ENCODE measurements at regions not wholly inside any gene's neighbourhood (a gene's known extent, or its start where the extent isn't known, plus 50 kb on each side); places are given as distances from the start of the nearest gene placed in this dataset.

DNA sequence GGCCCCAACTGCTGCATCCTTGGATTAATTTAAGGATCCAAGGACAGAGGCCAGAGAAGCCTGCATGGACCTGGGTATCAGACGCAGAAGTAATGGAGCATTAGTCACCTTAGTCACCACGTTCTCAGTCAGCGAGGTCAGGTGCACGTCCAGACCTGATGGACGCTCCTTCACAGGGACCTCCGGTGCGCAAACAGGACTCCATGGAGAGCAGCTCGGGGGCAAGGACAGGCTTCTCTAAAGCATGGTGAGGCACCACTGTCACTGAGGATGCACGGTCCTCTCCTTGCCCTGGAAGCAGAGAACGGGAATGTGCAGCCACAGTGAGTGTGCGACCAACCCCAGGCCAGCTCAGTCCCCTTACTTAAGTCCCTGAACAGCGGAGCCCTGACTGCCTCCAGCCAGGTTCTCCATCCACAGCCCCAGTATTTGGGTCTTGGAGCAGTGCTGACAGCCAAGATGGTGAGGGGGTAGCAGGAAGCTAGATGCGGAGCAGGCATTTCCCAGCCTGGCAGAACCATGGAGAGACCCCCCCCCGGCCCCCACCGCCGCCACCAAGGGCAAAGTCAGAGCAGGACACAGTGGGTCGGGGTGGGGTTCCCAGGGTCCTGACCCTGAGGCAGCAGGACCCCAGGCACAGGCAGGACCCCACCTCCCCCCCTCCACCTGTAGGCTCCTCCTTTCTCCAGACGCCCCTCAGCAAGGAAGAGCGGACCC is 253.4 kb upstream of the SFSWAP start:
- TF ChIP-seq, protein P1, sequence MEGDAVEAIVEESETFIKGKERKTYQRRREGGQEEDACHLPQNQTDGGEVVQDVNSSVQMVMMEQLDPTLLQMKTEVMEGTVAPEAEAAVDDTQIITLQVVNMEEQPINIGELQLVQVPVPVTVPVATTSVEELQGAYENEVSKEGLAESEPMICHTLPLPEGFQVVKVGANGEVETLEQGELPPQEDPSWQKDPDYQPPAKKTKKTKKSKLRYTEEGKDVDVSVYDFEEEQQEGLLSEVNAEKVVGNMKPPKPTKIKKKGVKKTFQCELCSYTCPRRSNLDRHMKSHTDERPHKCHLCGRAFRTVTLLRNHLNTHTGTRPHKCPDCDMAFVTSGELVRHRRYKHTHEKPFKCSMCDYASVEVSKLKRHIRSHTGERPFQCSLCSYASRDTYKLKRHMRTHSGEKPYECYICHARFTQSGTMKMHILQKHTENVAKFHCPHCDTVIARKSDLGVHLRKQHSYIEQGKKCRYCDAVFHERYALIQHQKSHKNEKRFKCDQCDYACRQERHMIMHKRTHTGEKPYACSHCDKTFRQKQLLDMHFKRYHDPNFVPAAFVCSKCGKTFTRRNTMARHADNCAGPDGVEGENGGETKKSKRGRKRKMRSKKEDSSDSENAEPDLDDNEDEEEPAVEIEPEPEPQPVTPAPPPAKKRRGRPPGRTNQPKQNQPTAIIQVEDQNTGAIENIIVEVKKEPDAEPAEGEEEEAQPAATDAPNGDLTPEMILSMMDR (IDR thresholded peaks at IDR 0.05): no peak
- no peak for TF ChIP-seq POLR2A (IDR thresholded peaks at IDR 0.05)
- intact Hi-C loops (cut with DNase I; ENCODE audit: low total_unique reads): no loop called here
- DNase-seq (ENCODE audit: low spot score in 2 of 2): peak in 1 of 2 donors; percentile 69
- 85 to 87% methylated on average over 19 of the region's 19 CpGs for WGBS, 2 donors
- H3K4me3 ChIP-seq (ENCODE audit: low read depth, poor library complexity, severe bottlenecking): no peak overlapping the region

DNA sequence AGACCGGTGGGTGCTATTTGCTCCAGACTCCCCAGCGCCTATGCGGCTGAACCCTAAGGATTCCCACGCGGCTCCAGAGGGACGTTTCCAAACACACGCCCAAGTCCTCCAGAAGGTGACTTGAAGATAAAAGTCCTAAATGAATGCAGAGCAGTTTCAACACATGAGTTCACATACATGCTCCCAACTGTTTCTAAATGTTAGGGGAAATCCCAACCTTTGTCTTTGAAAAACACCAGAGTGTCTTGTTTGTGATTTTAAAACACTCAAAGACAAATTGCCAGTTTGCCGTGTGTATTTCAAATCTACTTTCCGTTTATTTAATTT is 252.9 kb upstream of the SFSWAP start:
- 51 to 65% methylated on average over 9 of the region's 9 CpGs for whole genome bisulfite sequencing, 2 donors
- intact Hi-C loops (cut with DNase I; ENCODE audit: low total_unique reads): no loop called here
- H3K4me3 ChIP-seq (ENCODE audit: low read depth, poor library complexity, severe bottlenecking): no peak overlapping the region
- TF ChIP-seq, protein P1 (IDR thresholded peaks at IDR 0.05): no peak
- TF ChIP-seq POLR2A (IDR thresholded peaks at IDR 0.05): no peak
- no peak for DNase-seq (ENCODE audit: low spot score in 2 of 2)

DNA sequence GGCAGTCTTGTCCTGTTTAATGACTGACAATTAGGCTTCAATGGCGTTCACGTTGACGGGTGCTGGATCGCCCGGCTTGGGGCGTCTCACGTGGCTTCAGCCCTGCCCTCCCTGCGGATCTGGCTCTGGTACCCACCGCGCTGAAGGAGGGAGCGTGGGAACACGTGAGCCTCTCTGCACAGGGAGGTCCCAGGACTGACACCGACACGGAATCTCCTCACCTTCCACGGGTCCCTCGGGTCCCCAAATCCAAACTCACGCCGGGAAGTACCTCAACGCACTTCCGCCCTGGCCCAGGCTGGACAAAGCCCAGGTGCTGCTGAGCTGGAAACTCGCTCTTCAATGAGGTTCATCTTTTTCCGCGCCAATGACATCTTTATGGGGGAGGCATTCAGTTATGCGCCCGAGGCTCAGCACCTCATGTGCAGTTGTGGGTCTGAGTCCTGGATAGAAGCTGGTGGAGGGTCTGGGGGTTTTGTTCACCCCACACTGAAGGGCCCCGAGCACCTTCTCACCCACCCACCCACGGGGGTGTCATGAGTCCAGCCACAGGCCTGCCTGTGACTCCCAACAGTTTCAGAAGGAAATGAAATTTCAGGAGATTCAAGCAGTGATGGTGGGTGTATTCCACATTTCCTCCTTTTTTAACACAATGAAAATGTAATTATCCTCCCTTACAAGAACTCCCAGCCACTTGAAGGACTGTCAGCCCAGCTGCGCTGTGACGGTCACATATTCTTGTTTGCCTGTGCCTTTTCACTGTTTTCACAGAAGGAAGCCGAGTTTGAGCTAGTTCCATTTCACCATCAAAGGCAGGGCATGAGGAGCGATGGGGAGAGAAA is 251.7 kb upstream of the SFSWAP start:
- intact Hi-C loops (cut with DNase I; ENCODE audit: low total_unique reads): no loop called here

DNA sequence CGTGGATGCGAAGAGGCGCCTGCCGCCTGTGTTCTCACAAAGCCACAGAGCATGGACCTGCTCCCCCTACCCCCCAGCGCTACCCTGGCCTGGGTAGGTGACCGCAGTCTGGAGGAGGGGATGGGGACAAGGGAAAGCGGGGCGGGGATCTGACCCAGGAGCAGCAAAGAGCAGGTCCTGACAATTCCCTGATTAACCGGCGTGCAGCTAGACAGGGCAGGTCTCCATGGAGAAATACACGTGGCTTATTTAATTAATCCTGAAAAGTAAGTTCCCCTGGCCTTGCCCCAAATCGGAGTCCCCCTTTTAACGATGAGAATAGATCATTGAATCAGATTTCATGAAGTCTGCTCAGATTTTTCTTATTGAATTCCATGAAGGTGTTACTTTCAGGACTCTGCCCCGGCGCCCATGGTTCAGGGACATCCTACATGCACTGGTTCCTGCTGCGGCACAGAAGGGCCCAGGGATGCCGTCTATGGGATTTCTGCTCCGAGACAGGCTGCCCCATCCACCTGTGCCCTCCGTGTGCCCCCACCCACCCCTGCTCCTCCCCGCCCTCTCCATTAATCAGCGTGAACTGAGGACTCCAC is 251.0 kb upstream of the SFSWAP start:
- TF ChIP-seq, protein P1 (IDR thresholded peaks at IDR 0.05): no peak
- TF ChIP-seq POLR2A (IDR thresholded peaks at IDR 0.05): no peak
- WGBS, 2 donors: 48 to 65% methylated on average over 21 of the region's 21 CpGs
- DNase-seq (ENCODE audit: low spot score in 2 of 2): peak in 1 of 2 donors; percentile 82
- H3K4me3 ChIP-seq (ENCODE audit: low read depth, poor library complexity, severe bottlenecking): no peak overlapping the region
- intact Hi-C loops (cut with DNase I; ENCODE audit: low total_unique reads): no loop called here

More for the DNA sequence above, 251.7 kb upstream of the SFSWAP start:
- no peak overlapping the region for H3K4me3 ChIP-seq (ENCODE audit: low read depth, poor library complexity, severe bottlenecking)
- peak in 1 of 2 donors; percentile 78 for DNase-seq (ENCODE audit: low spot score in 2 of 2)
- 77 to 89% methylated on average over 31 of the region's 31 CpGs for WGBS, 2 donors
- no peak for TF ChIP-seq POLR2A (IDR thresholded peaks at IDR 0.05)
- TF ChIP-seq, protein P1 (IDR thresholded peaks at IDR 0.05): no peak

DNA sequence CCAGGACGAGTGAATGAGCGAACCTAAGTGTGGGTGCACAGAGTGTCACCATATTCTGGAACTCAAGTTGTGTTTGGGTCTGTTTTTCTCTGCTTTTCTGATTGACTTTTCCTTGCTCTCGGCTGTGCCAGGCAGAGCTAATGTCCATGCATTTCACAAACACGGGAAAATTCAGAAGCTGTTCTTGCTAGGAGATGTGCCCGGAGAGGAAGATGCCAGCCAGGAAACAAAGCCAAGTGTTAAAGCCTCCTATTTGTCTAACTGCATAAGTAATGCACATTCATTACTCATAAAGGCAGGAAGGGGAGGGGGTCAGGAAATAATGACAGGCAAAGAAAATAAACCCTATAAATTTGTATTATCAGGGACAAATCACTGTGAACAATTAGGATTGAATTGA is 250.4 kb upstream of the SFSWAP start:
- DNase-seq (ENCODE audit: low spot score in 2 of 2): peak in 1 of 2 donors; percentile 34
- WGBS, 2 donors: 34 to 35% methylated on average over 5 of the region's 5 CpGs
- no peak overlapping the region for H3K4me3 ChIP-seq (ENCODE audit: low read depth, poor library complexity, severe bottlenecking)
- intact Hi-C loops (cut with DNase I; ENCODE audit: low total_unique reads): no loop called here
- TF ChIP-seq POLR2A (IDR thresholded peaks at IDR 0.05): no peak
- TF ChIP-seq, protein P1 (IDR thresholded peaks at IDR 0.05): no peak

All from lower leg skin (tissue), 4 donors.